ENCODE measurements at regions not wholly inside any gene's neighbourhood (a gene's known extent, or its start where the extent isn't known, plus 50 kb on each side); places are given as distances from the start of the nearest gene placed in this dataset.

DNA sequence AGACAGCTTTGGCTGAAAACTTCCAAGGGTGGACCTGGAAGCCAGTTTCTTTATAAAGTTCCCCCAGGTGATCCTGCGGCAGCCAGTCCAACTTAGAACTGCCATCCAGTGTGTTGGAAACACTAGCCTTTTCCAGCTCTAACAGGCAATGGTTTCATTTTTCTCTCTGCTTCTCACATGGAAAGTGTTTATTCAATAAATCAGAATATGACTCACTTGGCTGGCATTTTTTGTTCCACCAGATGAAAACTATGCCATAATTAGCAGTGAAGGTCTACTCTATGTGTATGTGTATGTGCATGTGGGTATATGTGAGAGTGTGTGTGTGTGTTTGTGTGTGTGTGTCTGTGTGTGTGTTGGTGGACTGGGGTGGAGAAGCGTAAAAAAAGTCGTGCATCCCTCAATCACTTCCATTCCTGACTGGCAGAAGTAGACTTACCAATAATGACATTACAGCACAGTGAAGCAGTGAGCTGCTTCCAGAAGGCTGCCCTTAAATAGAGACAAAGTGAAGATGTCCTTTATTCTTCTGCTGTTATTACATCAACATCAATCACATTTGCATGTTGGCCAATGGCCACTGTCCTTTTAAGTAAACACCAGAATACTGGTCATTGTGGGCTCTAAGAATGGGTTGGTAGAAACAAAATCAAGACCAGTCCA, 90.9 kb upstream of the SETBP1 start:
- in situ Hi-C loops (cut with MboI; ENCODE audit: low sequenced_read_pairs, unreplicated experiment): no loop called here
- TF ChIP-seq, protein P1, sequence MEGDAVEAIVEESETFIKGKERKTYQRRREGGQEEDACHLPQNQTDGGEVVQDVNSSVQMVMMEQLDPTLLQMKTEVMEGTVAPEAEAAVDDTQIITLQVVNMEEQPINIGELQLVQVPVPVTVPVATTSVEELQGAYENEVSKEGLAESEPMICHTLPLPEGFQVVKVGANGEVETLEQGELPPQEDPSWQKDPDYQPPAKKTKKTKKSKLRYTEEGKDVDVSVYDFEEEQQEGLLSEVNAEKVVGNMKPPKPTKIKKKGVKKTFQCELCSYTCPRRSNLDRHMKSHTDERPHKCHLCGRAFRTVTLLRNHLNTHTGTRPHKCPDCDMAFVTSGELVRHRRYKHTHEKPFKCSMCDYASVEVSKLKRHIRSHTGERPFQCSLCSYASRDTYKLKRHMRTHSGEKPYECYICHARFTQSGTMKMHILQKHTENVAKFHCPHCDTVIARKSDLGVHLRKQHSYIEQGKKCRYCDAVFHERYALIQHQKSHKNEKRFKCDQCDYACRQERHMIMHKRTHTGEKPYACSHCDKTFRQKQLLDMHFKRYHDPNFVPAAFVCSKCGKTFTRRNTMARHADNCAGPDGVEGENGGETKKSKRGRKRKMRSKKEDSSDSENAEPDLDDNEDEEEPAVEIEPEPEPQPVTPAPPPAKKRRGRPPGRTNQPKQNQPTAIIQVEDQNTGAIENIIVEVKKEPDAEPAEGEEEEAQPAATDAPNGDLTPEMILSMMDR (IDR thresholded peaks at IDR 0.05; ENCODE audit: borderline replicate concordance, control extremely low read depth, extremely low read depth, insufficient read depth, missing control alignments): no peak
- no peak for DNase-seq (ENCODE audit: low spot score)

DNA sequence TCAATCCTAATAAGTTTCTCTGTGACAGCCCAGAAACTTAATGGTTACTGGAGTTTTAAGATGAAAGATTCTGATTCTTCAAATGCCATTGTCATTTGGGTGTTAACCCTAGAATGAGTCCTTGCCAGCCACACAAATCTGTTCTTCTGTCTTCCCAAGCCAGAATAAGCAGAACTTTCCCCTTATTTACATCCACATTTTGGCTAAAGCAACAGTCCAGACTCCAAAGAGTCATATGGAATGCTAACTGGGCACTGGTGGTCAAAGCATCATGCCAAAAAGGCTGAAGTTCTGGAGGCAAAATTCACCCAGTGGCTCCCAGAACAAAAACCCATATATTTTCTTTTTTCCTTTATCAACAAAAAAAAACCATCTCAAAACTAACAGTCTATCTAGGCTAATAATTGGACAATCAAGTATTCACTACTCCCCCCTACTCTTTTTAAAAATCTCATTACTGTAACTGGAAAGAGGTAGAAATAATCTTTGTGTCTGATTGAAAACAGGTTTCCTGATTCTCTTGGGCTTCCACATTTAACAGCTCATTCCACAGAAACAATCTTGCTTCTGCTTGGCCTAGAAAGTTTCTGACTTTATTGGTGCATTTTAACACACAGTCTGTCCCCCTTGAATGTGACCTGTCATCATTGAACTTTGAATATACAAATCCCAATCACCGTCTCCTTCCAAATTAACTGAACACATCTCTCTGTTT, 89.6 kb upstream of the SETBP1 start:
- TF ChIP-seq, protein P1 (IDR thresholded peaks at IDR 0.05; ENCODE audit: borderline replicate concordance, control extremely low read depth, extremely low read depth, insufficient read depth, missing control alignments): no peak
- in situ Hi-C loops (cut with MboI; ENCODE audit: low sequenced_read_pairs, unreplicated experiment): no loop called here
- DNase-seq (ENCODE audit: low spot score): no peak

DNA sequence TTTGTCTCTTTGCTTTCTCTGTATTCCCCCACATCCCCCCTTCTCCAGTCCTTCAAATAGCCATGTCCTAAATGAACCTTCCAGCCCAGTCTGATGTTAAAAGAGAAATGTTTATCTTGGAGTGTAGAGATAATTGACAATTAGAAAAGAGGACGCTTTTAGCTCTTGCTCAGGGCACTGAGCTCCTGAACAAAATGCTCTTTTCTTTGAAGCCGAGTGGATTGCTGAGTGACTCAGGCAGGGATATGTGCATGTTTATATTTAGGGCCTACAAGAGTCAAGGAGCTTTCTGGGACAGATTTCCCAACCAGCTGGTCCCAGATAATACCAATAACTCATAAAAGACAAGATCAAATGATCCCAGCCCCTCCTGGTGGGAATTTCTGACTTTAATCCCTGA, 88.0 kb upstream of the SETBP1 start:
- DNase-seq (ENCODE audit: low spot score): no peak
- TF ChIP-seq, protein P1 (IDR thresholded peaks at IDR 0.05; ENCODE audit: borderline replicate concordance, control extremely low read depth, extremely low read depth, insufficient read depth, missing control alignments): no peak
- in situ Hi-C loops (cut with MboI; ENCODE audit: low sequenced_read_pairs, unreplicated experiment): no loop called here

DNA sequence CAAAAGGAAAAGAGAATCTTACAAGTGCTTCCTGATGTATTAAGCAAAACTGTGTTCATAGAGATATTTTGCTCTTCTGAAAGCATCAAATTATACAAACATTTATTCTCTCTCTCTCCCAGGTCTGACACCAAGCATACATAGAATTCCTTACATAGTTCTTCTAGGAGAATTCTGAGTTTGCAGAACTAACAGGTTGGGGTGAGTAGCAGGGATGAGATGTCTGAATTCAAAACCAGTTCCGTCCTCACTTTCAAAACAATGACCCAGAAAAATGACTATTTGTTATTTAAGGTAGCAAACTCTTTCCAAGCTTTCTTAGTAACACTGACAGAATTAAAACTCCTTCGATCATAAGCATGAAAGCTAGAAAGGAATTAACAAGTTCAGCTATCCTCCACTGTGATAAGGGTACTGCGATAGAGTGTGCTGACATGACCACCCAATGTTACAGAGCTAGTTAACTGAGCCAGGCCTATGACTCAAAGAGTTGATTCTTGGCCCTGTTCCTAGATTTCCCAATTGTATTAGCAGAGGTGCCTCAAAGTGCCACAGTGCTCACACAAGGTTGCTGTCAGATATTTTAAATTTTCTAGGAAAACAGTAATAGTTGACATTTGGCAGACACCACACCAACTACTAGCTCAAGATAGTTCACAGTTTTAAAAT, 85.8 kb upstream of the SETBP1 start:
- no peak for DNase-seq (ENCODE audit: low spot score)
- TF ChIP-seq, protein P1 (IDR thresholded peaks at IDR 0.05; ENCODE audit: borderline replicate concordance, control extremely low read depth, extremely low read depth, insufficient read depth, missing control alignments): no peak

DNA sequence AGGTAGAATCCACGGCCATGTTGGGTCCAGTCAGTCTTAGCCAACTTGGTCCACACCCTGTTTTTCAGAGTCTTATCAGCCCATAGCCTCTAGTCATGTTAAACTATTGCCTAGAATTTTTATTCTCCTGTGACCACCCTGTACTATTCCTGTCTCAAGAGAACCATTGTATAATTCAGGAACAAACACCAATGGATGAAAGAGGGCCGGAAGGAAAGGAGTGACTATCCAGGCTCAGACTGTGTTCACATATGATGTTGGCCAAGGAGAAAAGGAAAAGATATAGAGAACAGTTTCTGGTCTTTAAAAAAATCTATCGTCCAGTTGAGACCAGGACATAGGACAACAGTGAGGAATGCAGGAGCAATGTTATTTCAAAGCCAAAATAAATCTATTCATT, 82.9 kb upstream of the SETBP1 start:
- in situ Hi-C loops (cut with MboI; ENCODE audit: low sequenced_read_pairs, unreplicated experiment): no loop called here
- TF ChIP-seq, protein P1 (IDR thresholded peaks at IDR 0.05; ENCODE audit: borderline replicate concordance, control extremely low read depth, extremely low read depth, insufficient read depth, missing control alignments): no peak
- DNase-seq (ENCODE audit: low spot score): no peak

More for the DNA sequence above, 85.8 kb upstream of the SETBP1 start:
- in situ Hi-C loops (cut with MboI; ENCODE audit: low sequenced_read_pairs, unreplicated experiment): no loop called here

DNA sequence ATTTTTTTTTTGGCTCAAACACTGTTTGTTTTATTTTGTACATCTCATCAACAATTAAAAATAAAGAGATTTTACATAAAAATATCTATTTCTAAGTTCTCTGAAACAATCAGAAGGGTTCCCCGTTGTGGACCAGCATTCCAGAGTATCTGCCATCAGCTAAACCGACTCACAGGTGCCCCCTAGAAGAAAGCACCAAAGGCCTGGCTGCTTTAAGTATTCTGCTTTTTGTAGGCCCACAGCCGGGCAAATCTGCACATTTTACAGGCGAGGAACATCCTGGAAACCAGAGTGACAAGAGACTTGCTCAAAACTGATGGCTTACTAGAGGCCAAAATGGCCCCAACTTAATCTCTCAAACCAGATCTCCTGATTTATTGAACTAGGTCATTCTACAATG, 82.2 kb upstream of the SETBP1 start:
- no peak for DNase-seq (ENCODE audit: low spot score)
- in situ Hi-C loops (cut with MboI; ENCODE audit: low sequenced_read_pairs, unreplicated experiment): no loop called here
- TF ChIP-seq, protein P1 (IDR thresholded peaks at IDR 0.05; ENCODE audit: borderline replicate concordance, control extremely low read depth, extremely low read depth, insufficient read depth, missing control alignments): no peak
